SIG-M5 treated with dmso at 0.1 percent for 504 hours (cell line): ENCODE measurements at regions not wholly inside any gene's neighbourhood (a gene's known extent, or its start where the extent isn't known, plus 50 kb on each side); places are given as distances from the start of the nearest gene placed in this dataset.

ENCODE experiments used
- DNase-seq: peaks from one replicate; lab custom pipeline; 2025; ENCODE audit not compliant: unreplicated experiment; lab: John Stamatoyannopoulos, UW

DNA sequence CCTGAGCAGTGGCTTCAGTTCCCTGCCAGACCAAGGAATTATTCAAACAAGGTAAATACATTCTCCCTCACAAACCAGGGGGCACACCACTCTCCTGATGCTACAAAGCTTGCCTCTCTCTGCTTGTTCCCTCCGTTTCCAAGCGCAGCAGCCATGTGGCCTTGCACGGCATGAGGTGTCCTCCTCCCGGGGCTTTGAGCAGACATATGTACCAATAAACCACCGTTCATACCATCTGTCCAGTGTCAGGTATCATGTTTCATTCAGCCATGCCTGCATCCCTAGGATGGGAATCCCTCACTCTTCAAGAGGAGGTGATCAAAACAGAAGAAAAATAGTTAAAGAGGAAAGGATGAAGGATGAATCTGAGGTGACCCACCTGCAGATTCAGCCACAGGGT lies 282.7 kb downstream of the ENC1 start:
- no peak for DNase-seq

DNA sequence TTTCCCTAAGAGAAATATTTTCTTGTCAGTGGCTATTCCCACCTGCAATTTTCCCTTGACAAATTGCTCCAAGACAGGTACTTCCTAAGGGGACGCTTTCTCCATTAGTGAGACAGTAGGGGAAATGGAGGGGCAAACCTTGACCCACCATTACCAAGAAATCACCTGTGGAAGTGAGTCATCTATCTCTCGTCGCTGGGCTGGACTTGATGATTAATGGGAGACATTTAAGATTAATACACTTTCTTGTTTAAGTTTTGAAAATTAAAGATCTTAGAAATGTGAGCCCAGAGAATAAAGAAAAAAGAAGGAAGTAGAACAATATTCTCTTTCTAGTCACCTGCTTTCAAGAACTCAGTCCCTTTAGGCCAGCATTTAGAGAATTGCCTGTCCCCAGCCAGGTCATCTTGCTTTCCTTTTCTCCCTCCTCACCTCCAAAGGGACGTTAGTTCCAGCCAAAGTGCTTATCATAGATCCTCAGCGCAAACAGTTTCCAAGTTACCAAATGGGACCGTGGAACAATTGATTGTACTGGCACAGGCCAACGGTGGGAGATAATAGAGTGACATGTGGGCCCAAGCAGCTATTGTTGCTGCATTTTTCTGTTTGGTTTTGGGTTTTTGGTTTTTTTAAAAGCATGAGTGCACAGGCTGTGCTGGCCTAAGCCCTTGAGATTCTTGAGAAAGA lies 284.4 kb downstream of the ENC1 start:
- no peak for DNase-seq

DNA sequence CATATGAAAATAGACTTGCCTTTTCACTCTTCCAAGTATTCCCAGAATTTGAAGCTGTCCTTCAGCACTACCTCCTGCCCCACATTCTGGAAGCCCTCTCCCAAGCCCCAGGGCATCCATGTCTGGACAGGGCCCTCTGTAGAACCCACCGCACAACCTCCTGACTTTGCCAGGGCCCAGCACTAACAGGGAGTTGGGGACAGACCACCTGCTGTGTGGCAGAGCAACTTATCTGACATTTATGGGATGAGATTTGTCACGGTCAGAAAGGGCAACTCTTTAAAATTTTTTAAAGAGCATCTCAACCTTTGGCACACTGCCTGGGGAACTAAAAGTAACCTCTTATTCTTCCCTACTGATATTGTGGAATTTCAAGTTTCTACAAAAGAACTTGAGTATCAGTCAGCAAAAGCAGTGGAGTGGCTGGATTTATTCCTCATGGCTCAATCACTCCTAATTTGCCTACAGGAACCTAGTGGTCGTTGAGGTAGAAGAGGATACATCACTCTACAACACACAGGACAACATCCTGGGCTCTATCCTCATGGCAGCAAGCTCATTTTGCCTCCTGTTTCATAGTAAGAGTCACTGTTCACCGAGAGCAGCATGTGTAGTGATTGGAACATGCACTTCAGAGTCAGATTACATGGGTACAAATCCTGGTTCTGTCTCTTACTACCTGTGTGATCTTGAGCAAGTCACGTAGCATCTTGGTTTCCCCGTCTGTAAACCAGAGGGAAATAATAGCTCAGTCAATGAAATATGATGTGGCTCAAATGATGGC lies 285.3 kb downstream of the ENC1 start:
- no peak for DNase-seq

DNA sequence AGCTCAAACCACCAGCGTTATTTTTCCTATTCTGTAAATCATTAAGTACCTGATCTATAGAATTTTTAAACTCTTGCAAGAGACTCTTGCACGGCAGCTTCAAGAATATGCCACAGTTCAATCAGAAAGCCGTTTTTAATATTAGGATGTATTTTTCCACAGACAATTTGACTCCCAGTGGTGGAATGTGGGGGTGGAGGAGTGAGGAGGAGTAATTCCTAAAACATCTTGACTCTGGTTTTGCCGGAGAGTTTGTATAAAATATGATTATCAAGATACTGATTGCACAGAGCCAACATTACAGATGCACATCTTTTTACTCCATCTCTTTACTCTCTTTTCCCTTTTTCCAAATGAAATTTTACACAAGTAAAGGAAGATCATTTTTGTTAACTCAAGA lies 288.3 kb downstream of the ENC1 start:
- no peak for DNase-seq

DNA sequence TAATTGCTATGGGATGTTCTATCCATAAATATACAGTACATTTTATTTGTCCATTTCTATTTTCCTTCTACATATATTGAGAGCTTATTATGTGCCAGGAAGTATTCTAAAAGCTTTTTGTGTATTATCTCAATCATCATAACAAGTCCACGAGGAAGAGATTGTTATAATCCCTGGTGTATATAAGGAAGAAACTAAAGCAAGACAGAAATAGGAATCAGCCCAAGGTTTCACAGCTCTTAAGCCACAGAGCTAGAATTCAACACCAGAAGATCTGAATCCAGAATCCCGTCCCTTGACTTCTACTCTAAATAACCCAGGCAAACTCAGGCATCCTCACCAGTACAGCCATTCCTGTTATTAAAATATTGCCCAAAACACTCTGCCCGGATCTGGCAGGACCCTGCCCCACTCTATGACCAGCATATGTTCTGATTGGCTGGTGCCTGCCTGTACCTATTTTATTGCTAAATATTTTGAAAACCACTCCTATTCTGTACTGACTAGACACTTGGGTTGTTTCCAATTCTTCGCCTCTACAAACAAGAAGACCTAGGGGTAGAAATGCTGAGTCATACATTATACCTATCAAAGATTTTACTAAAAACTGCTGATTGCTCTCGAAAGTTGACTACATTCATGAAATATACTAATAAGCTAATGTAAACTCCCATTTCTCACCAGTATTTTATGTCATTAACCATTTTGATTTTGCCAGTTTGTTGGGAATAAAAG lies 297.4 kb downstream of the ENC1 start:
- no peak for DNase-seq

DNA sequence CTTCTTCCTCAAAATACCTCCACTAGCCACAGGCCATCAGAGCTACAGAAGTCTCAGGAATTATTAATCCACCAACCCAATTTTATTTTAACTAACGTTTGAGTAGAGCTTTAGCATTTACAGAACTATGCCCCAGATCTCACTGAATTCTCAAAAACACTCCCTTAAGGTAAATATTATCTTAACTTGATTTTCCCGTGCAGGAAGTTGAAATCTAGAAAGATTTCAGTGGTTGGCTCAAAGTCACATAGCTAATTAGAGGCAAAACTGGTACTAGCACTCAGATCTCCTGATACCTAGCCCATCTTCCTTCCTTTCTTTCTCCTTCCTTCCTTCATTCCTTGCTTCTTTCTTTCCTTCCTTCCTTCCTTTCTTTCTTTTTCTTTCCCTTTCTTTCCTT lies 298.3 kb downstream of the ENC1 start:
- no peak for DNase-seq

DNA sequence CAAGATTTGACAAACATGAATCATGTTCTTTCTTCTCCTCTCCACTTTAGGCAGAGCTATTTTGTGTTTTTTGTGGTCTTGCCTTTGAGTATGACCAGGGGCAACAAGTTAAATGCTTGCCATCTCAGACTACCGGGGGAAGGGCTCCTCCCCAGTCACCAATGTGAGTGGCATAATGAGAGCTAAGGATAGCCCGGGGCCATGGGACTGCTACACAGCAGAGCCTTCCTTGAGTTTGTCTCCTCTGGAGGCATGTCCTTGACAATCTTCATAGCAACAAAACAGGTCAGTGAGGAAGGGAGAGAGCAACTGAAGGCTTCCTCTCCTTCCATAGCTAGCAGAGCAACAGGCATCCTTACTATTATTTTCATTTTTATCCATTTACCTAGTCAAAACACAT lies 299.3 kb downstream of the ENC1 start:
- DNase-seq, result no peak

DNA sequence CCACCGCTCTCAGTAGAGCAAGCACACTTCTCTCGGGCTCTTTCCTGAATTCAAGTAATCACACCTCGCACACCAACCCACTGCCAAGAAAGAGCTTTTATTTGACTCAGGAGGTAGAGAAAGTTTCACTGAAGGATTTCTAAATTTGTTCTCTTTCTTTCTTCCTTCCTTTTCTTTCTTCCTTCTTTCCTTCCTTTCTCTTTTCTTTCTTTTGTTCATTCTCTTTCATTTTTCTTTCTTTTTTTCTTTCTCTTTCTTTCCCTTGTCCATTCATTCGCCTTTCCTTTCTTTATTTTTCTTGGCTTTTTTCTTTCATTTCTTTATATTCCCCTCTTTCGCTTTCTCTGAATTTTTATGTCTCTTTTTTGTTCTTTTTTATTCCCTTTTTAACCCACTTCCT lies 300.1 kb downstream of the ENC1 start:
- DNase-seq, result no peak

DNA sequence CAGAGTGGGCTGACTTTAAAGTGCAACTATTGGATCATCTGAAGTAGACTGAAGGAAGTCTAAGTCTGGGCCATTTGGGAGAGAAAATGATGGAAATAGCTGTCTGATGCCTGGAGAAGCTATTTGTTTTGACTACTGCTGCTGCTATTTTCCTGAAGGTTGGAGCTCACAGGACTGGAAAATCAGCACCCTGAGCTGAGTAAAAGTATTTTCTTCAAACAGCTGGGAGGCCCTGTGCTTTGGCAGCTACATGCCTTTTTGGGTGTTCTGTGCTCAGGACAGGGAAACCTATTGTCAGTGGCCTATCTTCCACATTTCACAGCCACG lies 302.6 kb downstream of the ENC1 start:
- no peak for DNase-seq

DNA sequence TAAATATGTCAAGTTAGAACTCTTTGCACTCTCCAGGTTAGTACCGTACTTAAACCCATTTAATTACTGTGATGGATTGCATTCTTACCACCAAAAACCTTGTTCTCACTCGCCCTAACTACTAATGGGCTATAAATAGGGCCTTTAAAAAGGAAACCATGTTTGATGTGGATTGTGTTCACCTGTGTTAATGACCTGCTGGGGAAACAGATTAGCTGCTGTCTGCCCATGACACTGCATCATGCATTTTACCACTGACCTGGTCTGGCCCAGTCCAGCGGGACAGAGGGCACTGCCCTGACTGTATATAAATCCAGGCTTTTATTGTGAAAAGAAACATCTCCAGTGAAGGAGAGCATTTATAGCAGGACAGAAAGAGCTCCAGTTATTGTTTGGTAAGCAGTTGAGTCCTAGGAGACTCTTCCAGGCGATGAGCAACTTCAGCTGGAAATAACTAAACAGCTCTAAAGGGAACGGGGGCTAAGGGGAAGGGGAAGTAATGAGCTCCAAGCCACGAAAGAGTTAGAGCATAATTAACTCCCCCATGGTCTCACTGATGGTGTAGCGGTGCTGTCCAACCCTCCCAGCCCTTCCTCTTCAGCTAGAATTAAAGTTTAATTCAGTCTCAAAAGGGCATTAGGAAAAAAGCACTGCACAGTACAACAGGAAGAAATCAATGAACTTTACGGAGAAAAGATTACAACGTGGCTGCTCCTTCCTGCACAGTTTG lies 303.1 kb downstream of the ENC1 start:
- DNase-seq, result no peak

DNA sequence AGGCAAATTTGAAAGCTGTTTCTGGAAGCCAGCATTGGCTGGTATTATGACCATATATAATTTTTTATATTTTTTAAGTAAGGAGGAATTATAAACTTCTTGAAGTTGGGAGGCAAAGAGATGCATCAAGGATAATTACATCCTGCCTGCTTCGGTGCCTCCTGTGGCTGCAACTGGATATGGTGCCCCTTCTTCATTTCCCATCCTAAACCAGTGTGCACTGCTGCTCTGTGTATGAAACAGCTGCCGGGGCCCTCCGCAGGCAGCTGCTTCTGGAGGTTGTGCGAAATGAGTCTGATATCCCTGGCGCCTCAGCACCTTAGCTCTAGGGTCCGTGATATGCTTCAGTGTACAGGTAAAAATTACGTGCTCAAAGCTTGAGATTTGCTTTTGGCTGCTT lies 304.2 kb downstream of the ENC1 start:
- DNase-seq, result no peak

DNA sequence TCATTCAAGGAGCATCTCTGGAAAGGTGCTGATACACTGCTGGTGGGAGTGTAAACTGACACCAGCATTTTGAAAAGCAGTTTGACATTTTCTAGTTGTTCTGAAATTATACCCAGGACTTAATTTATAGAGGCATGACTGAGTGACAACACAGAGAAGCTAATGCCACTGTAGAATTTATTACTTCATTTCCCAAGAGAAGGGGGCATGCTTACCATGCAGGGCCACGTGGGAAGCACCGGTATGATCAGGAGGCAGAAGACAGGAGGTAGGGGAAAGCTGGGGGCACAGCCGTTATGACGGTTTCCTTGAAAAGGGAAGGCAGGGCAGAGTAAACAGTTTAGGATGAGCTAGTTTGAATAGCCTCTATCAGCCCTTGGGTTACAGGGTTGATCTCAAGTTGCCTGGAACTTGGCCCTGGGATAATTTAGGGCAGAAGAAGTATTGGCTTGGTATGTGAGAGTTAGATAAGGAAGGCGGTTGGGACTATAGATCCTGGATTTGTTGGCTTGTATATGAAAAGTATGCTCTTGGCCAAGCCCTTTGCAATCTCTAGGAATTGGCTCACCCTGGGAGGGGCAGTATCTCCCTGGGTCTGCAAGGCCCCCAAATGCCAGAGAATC lies 305.7 kb downstream of the ENC1 start:
- no peak for DNase-seq

DNA sequence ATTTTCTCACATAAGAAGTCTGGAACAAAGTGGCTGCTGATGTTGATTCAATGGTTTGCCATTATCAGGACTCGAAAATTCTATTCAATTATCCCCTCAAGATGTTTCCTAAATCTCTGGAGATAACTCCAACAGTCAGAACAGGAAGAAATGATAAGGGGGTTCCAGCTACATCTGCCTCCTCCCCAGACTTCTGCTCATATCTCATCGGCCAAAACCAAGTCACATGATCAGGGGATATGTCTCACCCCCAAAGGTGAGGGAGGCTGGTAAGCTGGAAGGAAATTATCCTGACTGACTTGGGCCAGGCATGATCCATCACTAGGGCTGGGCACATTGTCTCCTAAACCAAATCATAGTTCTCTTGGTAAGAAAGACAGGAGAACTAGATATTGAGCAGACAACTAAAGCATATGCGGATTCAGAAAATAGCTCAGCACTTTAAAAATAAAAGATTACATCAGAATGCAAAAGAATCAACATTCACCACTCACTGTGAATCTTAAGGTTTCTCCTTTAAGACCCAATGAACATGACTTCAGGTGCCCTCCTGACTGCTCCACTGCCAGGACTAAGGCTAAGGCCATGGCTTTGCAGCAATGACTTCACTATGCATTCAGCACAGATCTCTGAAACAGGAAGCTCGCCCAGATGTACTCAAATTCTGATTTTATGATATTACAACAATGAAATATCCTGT lies 306.3 kb downstream of the ENC1 start:
- DNase-seq, result no peak

DNA sequence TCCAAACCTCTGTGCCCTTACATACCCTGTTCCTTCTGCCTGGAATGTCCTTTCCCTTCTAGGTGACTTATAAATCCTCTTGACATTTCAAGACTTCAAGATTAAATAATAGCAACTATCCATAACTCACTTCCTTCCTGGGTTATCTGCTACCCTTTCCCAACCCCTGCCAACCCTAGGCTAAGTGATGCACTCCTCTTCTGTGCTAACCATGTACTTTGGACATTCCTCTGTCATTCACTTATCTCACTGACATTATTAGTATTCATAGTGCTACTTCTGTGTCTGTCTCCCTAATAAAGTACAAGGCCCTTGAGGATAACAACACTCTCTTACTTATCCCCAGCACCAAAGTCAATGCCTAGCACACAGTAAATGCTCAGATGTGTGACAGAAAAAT lies 307.1 kb downstream of the ENC1 start:
- DNase-seq, result no peak

DNA sequence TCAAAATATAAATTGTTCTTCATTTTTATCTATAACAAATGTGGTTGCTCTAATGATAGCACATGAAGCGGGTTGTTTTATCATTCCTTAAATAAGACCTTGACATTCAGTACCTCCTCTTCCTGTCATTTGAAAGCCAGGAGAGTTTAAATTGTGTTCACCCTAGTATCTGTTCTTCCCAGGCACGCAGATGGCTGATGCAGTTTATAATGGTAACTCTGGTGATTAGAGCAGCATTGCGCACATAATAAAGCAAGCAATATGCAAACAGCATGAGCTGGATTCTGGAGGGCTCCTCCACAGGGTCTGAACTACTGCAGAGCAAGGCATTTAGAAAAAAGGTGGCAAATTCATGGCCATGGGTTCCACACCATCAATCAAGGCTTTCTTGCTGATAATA lies 307.8 kb downstream of the ENC1 start:
- no peak for DNase-seq

DNA sequence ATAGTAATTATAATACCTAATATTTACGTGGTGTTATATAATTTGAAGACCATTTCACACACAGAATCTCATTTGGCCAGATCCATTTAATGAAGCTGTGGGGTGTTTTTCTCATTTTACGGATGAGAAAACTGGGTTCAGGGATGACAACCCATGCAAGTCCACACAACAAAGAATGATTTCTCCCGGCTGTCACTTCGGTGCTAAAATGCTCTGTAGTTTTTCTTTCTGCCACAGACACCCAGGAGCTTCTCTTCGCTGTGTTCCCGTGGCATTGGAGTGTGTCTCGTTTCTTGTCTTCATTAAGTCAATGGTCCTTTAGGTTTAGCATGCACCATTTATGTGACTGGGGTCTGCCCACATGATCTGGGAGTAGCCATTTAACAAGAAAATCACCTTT lies 308.5 kb downstream of the ENC1 start:
- no peak for DNase-seq

DNA sequence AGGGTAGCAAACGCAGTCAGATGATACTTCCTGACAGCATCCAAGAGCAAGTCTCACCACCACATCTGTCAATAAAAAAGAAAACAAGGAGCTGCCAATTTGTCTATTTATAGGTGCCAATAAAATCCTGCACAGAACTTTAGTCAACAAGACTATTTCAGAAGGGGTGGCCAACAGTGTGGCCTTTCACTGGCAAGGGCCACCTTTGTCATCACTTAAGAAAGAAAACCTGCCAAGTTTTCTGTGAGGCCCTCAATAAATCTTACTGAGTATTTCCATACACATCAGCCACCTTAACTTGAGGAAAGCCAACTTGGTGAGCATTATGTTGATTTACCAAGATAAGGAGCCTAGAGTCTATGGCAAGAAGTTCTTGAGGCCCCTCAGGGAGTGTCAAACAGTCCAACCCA lies 312.3 kb downstream of the ENC1 start:
- no peak for DNase-seq

DNA sequence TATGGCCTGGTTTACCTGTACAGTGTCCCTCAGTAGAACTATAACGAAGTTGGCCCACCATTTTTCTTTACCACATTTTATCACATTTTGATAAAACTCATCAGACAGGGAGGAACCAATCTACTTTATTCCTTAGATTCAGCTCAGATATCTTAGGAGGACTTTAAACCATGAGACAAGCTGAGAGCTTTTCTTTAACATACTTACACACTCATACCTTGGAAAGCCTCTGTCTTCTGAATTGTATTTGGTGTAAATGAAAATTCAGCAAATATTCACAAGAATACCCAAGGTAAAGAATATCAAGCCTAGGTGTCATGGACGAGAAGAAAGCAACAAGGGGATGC lies 313.2 kb downstream of the ENC1 start:
- no peak for DNase-seq

DNA sequence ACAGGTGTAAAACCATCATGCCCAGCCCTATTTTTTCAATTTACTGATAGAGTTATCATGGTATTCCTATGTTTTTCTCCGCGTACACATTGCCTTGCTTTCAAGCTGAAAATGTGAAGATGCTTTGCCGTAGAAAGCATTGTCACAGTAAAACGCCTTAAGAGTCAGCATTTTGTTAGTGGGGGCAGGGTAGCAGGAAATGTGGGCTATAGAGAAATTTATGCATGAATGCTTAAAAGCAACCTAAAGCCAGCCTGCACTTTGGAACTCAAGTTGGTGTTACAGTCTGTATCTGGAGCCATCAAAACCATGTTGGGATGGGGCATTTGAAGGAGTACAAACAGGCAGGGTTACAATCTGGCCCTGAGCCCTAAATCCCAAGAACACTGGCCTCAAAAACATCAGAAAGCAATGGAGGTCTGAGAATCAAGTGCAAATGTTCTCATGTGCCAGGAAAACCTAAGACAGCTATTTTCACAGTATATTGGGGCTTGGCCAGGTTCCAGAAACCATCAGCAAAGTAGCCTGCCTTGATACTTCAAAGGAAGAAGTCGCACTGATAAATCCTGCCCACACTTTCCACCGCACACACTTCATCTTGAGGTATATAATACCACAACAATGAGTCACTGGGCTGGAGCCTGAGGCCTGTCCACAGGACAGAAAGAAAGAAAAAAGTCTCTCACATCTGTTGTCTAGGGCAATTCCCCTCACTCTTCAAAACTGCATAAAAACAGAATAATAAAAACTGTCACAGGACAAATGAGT lies 313.8 kb downstream of the ENC1 start:
- peak; percentile 14 for DNase-seq

DNA sequence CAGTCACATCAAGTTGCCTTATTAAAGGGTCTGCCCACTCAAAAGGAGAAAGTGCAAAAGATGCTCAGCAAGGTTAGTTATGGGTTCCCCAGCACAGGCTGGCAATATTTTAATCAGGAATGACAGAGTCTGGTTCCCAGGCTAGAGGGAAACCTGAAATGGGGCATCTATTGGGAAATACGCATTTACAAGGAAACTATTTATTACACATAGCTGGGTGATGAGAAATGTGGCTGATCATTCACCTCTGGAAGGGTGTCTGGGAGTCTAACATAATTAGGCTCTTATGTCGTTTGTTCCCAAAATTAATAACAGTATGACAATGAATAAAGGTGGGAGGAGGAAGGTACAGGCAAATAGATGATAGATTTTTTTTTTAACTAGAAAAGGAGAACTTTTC lies 314.7 kb downstream of the ENC1 start:
- DNase-seq, result no peak
